Prostate gland (tissue), 2 donors: ENCODE measurements at regions not wholly inside any gene's neighbourhood (a gene's known extent, or its start where the extent isn't known, plus 50 kb on each side); places are given as distances from the start of the nearest gene placed in this dataset.

Experiments used
- DNase-seq: peaks from one replicate; pipeline ENCODE4 v3.0.0-alpha.2; 2019; ENCODE audit warnings: low spot score
- H3K27ac ChIP-seq, 2 donors: fragments of 200-600 bp; sonication (generic); 2 replicates each; pipeline ENCODE4 v1.5.1; 2017 to 2019
- H3K27me3 ChIP-seq: fragments of 200-600 bp; sonication (generic); replicated peaks from 2 replicates; pipeline ENCODE4 v1.5.1; 2019; ENCODE audit not compliant: insufficient read depth
- H3K36me3 ChIP-seq, 2 donors: fragments of 200-600 bp; sonication (generic); 1 replicate in 1 of 2; 2 replicates in 1 of 2; pipeline versions ENCODE4 v1.5.1 to v1.8.1; 2017 to 2019
- H3K4me1 ChIP-seq: fragments of 200-600 bp; sonication (generic); replicated peaks from 2 replicates; pipeline ENCODE4 v1.5.1; 2019
- H3K4me3 ChIP-seq, 2 donors: fragments of 200-600 bp; sonication (generic); 2 replicates each; pipeline ENCODE4 v1.5.1; 2017 to 2019
- H3K9me3 ChIP-seq: fragments of 200-600 bp; sonication (generic); 2 replicates; pipeline ENCODE4 v1.5.1; 2017
- CTCF ChIP-seq, 4 experiments: fragments of 200-600 bp in 2 of 4; fragments of 450-650 bp in 2 of 4; sonication (generic) in 2 of 4; IDR thresholded peaks; 1 replicate in 3 of 4; 2 replicates in 1 of 4; pipeline ENCODE4 v1.5.1; 2016 to 2019; ENCODE audit warnings: antibody characterized with exemption in 4 of 4, mild to moderate bottlenecking in 2 of 4, moderate library complexity in 2 of 4
- POLR2A ChIP-seq: fragments of 450-650 bp; IDR thresholded peaks from one replicate; pipeline ENCODE4 v1.6.1; 2016; ENCODE audit warnings: antibody characterized with exemption, mild to moderate bottlenecking
- POLR2AphosphoS5 ChIP-seq: sonication (generic); formaldehyde crosslinking; IDR thresholded peaks from one replicate; pipeline ENCODE4 v1.6.1; 2017; ENCODE audit warnings: antibody characterized with exemption
- WGBS: methylation state at CpG from one replicate; pipeline ENCODE4 v1.1.5; 2018; 5-methylcytosine and 5-hydroxymethylcytosine counted together
- intact Hi-C: fragments of 100-400 bp; cut with DNase I; formaldehyde crosslinking; loops from one replicate; pipeline ENCODE4 v1.14.2; 2022

GRCh38 chr2:47300609-47301276 lies 68.4 kb upstream of the EPCAM start:
- no peaks in the 10 kb centered on the region for H3K9me3 ChIP-seq
- 83% methylated on average over 3 of the region's 3 CpGs for WGBS
- H3K27me3 ChIP-seq = no peaks in the 10 kb centered on the region
- no peaks in the 10 kb centered on the region for H3K36me3 ChIP-seq
- H3K4me3 ChIP-seq = no peak overlapping the region
- intact Hi-C loops = no loop called here
- H3K27ac ChIP-seq = no peak overlapping the region
- no peak for TF ChIP-seq CTCF (IDR thresholded peaks at IDR 0.05)
- TF ChIP-seq POLR2AphosphoS5 = no peak
- no peak for TF ChIP-seq POLR2A
- H3K4me1 ChIP-seq = no peaks in the 10 kb centered on the region
- no peak for DNase-seq

- H3K27me3 ChIP-seq = no peaks in the 10 kb centered on the region
Measured at GRCh38 chr2:47300081-47300480, 69.0 kb upstream of the EPCAM start.

GRCh38 chr2:47299555-47299954 lies 69.6 kb upstream of the EPCAM start:
- Histone ChIP-seq H3K4me3 (no peak overlapping the region), H3K36me3 (no peaks in the 10 kb centered on the region), H3K9me3 (no peaks in the 10 kb centered on the region), H3K4me1 (no peaks in the 10 kb centered on the region), H3K27me3 (no peaks in the 10 kb centered on the region), H3K27ac (no peak overlapping the region)
- WGBS = 89% methylated on average over 9 of the region's 9 CpGs
- TF ChIP-seq POLR2AphosphoS5 = no peak
- TF ChIP-seq POLR2A = no peak
- no peak for TF ChIP-seq CTCF (IDR thresholded peaks at IDR 0.05)
- no peak for DNase-seq
- intact Hi-C loops = no loop called here

More at GRCh38 chr2:47300081-47300480, 69.0 kb upstream of the EPCAM start:
- intact Hi-C loops = no loop called here
- no peaks in the 10 kb centered on the region for H3K9me3 ChIP-seq
- H3K27ac ChIP-seq = no peak overlapping the region
- no peak for DNase-seq
- no peaks in the 10 kb centered on the region for H3K36me3 ChIP-seq
- H3K4me3 ChIP-seq = no peak overlapping the region
- WGBS = 100% methylated on average over 1 of the region's 1 CpG
- TF ChIP-seq POLR2AphosphoS5 (no peak), CTCF (IDR thresholded peaks at IDR 0.05) (no peak), POLR2A (no peak)
- no peaks in the 10 kb centered on the region for H3K4me1 ChIP-seq

- Histone ChIP-seq H3K4me1 (no peaks in the 10 kb centered on the region), H3K36me3 (no peaks in the 10 kb centered on the region), H3K27ac (no peak overlapping the region), H3K9me3 (no peaks in the 10 kb centered on the region), H3K27me3 (no peaks in the 10 kb centered on the region), H3K4me3 (no peak overlapping the region)
- no peak for DNase-seq
- no peak for TF ChIP-seq CTCF (IDR thresholded peaks at IDR 0.05)
- TF ChIP-seq POLR2A = no peak
- TF ChIP-seq POLR2AphosphoS5 = no peak
- intact Hi-C loops = no loop called here
- WGBS = 78% methylated on average over 3 of the region's 3 CpGs
Measured at GRCh38 chr2:47298771-47299170, 70.3 kb upstream of the EPCAM start.

GRCh38 chr2:47297767-47298425 lies 71.2 kb upstream of the EPCAM start:
- WGBS = 93% methylated on average over 7 of the region's 7 CpGs
- no peaks in the 10 kb centered on the region for H3K4me1 ChIP-seq
- intact Hi-C loops = no loop called here
- no peaks in the 10 kb centered on the region for H3K27me3 ChIP-seq
- no peak for DNase-seq
- no peak overlapping the region for H3K27ac ChIP-seq
- no peaks in the 10 kb centered on the region for H3K9me3 ChIP-seq
- H3K36me3 ChIP-seq = no peaks in the 10 kb centered on the region
- H3K4me3 ChIP-seq = no peak overlapping the region
- no peak for TF ChIP-seq CTCF (IDR thresholded peaks at IDR 0.05)
